Epithelial cell of esophagus (primary cell): ENCODE measurements at regions not wholly inside any gene's neighbourhood (a gene's known extent, or its start where the extent isn't known, plus 50 kb on each side); places are given as distances from the start of the nearest gene placed in this dataset.

ENCODE experiments used
- DNase-seq: peaks from one replicate; pipeline ENCODE4 v3.0.0; 2010; ENCODE audit warnings: low read depth
- H3K4me3 ChIP-seq: 2 replicates; pipeline ENCODE4 v1.5.1; 2011; ENCODE audit warnings: mild to moderate bottlenecking, low read length, control low read depth
- CTCF ChIP-seq: IDR thresholded peaks from 2 replicates; pipeline ENCODE4 v1.5.1; 2011; ENCODE audit warnings: low read depth, mild to moderate bottlenecking, low read length, control low read depth, inconsistent platforms; ENCODE audit not compliant: insufficient read depth; ENCODE audit errors: missing control alignments

- no peak for DNase-seq
- no peak overlapping the region for H3K4me3 ChIP-seq
- TF ChIP-seq CTCF, result no peak
Observed at GRCh38 chr2:42914860-42915259, 122.5 kb upstream of the HAAO start.

- DNase-seq, result no peak
- H3K4me3 ChIP-seq, result no peak overlapping the region
- TF ChIP-seq CTCF, result no peak
Observed at GRCh38 chr2:42914314-42914713, 121.9 kb upstream of the HAAO start.

- H3K4me3 ChIP-seq, result no peak overlapping the region
- TF ChIP-seq CTCF, result no peak
- DNase-seq, result no peak
Observed at GRCh38 chr2:42913280-42913878, 121.0 kb upstream of the HAAO start.

GRCh38 chr2:42910645-42911405, 118.4 kb upstream of the HAAO start:
- no peak overlapping the region for H3K4me3 ChIP-seq
- TF ChIP-seq CTCF, result no peak
- no peak for DNase-seq

GRCh38 chr2:42909966-42910365, 117.6 kb upstream of the HAAO start:
- DNase-seq, result no peak
- no peak overlapping the region for H3K4me3 ChIP-seq
- no peak for TF ChIP-seq CTCF

- no peak for TF ChIP-seq CTCF
- no peak overlapping the region for H3K4me3 ChIP-seq
- no peak for DNase-seq
Observed at GRCh38 chr2:42908518-42909200, 116.3 kb upstream of the HAAO start.
